Neural crest cell (in vitro differentiated cells): ENCODE measurements at regions not wholly inside any gene's neighbourhood (a gene's known extent, or its start where the extent isn't known, plus 50 kb on each side); places are given as distances from the start of the nearest gene placed in this dataset.

Source experiments
- DNase-seq: peaks from one replicate; pipeline ENCODE4 v3.0.0; 2021; ENCODE audit warnings: low read depth, mixed read lengths, low spot score
- H3K27ac Mint-ChIP-seq: one replicate; pipeline ENCODE4 v1.8.0; 2021; ENCODE audit warnings: mild to moderate bottlenecking, mixed read lengths; ENCODE audit not compliant: unreplicated experiment
- H3K27me3 Mint-ChIP-seq: 2 replicates; pipeline ENCODE4 v1.8.0; 2021; ENCODE audit warnings: low read depth, mild to moderate bottlenecking, mixed read lengths
- H3K36me3 Mint-ChIP-seq: 2 replicates; pipeline ENCODE4 v1.8.0; 2021; ENCODE audit warnings: low read depth, mild to moderate bottlenecking, mixed read lengths
- H3K4me1 Mint-ChIP-seq: 2 replicates; pipeline ENCODE4 v1.8.0; 2021; ENCODE audit warnings: mixed read lengths
- H3K4me3 Mint-ChIP-seq: one replicate; pipeline ENCODE4 v1.8.0; 2021; ENCODE audit warnings: mild to moderate bottlenecking, mixed read lengths
- H3K9me3 Mint-ChIP-seq: 2 replicates; pipeline ENCODE4 v1.8.0; 2021; ENCODE audit warnings: mixed read lengths
- CTCF ChIP-seq: fragments of 200-600 bp; sonication (generic); conservative IDR thresholded peaks from 2 replicates; pipeline ENCODE4 v1.5.0; 2021; ENCODE audit warnings: antibody characterized with exemption, mild to moderate bottlenecking

GRCh38 chr12:58629376-58629775 is 290.9 kb downstream of the LRIG3 start:
- Mint-ChIP-seq H3K27ac (no peak overlapping the region), H3K4me1 (no peaks in the 10 kb centered on the region), H3K9me3 (peaks cover 10% of the 10 kb centered on the region), H3K4me3 (no peak overlapping the region), H3K27me3 (no peaks in the 10 kb centered on the region), H3K36me3 (no peaks in the 10 kb centered on the region)
- no peak for TF ChIP-seq CTCF
- DNase-seq: no peak

- TF ChIP-seq CTCF: no peak
- Mint-ChIP-seq H3K27ac (no peak overlapping the region), H3K4me1 (no peaks in the 10 kb centered on the region), H3K4me3 (no peak overlapping the region), H3K27me3 (no peaks in the 10 kb centered on the region), H3K36me3 (peaks cover 6% of the 10 kb centered on the region), H3K9me3 (peaks cover 17% of the 10 kb centered on the region)
- no peak for DNase-seq
Measured at GRCh38 chr12:58633479-58633878, 286.8 kb downstream of the LRIG3 start.

GRCh38 chr12:58639318-58639934 is 280.9 kb downstream of the LRIG3 start:
- Mint-ChIP-seq H3K9me3 (peaks cover 14% of the 10 kb centered on the region), H3K27ac (no peak overlapping the region), H3K27me3 (no peaks in the 10 kb centered on the region), H3K4me1 (no peaks in the 10 kb centered on the region), H3K36me3 (peaks cover 6% of the 10 kb centered on the region), H3K4me3 (no peak overlapping the region)
- TF ChIP-seq CTCF: no peak
- DNase-seq: no peak

- H3K36me3 Mint-ChIP-seq: no peaks in the 10 kb centered on the region
- H3K9me3 Mint-ChIP-seq: peaks cover 8% of the 10 kb centered on the region
- TF ChIP-seq CTCF: no peak
- H3K4me3 Mint-ChIP-seq: no peak overlapping the region
- no peak for DNase-seq
- H3K27ac Mint-ChIP-seq: no peak overlapping the region
- no peaks in the 10 kb centered on the region for H3K4me1 Mint-ChIP-seq
- no peaks in the 10 kb centered on the region for H3K27me3 Mint-ChIP-seq
Measured at GRCh38 chr12:58640314-58640713, 280.0 kb downstream of the LRIG3 start.

GRCh38 chr12:58645946-58646345 is 274.4 kb downstream of the LRIG3 start:
- Mint-ChIP-seq H3K36me3 (no peaks in the 10 kb centered on the region), H3K27ac (no peak overlapping the region), H3K9me3 (no peaks in the 10 kb centered on the region), H3K4me3 (no peak overlapping the region), H3K27me3 (no peaks in the 10 kb centered on the region), H3K4me1 (no peaks in the 10 kb centered on the region)
- DNase-seq: no peak
- TF ChIP-seq CTCF: no peak

- Mint-ChIP-seq H3K27ac (no peak overlapping the region), H3K9me3 (no peaks in the 10 kb centered on the region), H3K27me3 (no peaks in the 10 kb centered on the region), H3K36me3 (no peaks in the 10 kb centered on the region), H3K4me3 (no peak overlapping the region), H3K4me1 (no peaks in the 10 kb centered on the region)
- TF ChIP-seq CTCF: no peak
- DNase-seq: no peak
Measured at GRCh38 chr12:58647495-58647894, 272.8 kb downstream of the LRIG3 start.
